GM12878 (cell line): ENCODE measurements at regions not wholly inside any gene's neighbourhood (a gene's known extent, or its start where the extent isn't known, plus 50 kb on each side); places are given as distances from the start of the nearest gene placed in this dataset.

Source experiments
- ATAC-seq: fragments of 200-7000 bp; cut with Tn5 transposase; 3 replicates; pipeline ENCODE4 v1.9.1; 2020; ENCODE audit warnings: mild to moderate bottlenecking, moderate library complexity
- BruUV-seq: library from RNA; stranded (reverse); fragments of 400-500 nt; replicated peaks from 2 replicates; lab custom pipeline; 2021; lab: Mats Ljungman, UMichigan
- CTCF ChIA-PET: fragments of 300-600 bp; sonication (Branson Sonifier 250); formaldehyde crosslinking; extraction: SDS; loops from one replicate; lab custom pipeline; 2021; ENCODE audit warnings: inconsistent platforms; lab: Yijun Ruan, JAX
- POLR2A ChIA-PET: fragments of 350-600 bp; formaldehyde crosslinking; extraction: SDS; loops from one replicate; lab custom pipeline; 2021; ENCODE audit warnings: inconsistent platforms; lab: Charles Lee
- RAD21 ChIA-PET: fragments of 300-600 bp; sonication (Branson Sonifier 250); formaldehyde crosslinking; loops from one replicate; lab custom pipeline; 2023; ENCODE audit warnings: antibody characterized with exemption; ENCODE audit not compliant: unreplicated experiment; lab: Charles Lee
- SMC1A ChIA-PET: fragments of 300-600 bp; sonication (Branson Sonifier 250); formaldehyde crosslinking; loops from one replicate; lab custom pipeline; 2023; ENCODE audit not compliant: unreplicated experiment, uncharacterized antibody; lab: Charles Lee
- DNase-seq: peaks from one replicate; pipeline ENCODE4 v3.0.0-alpha.2; 2011; ENCODE audit warnings: low read depth, low spot score
- FAIRE-seq: peaks from 3 replicates; lab custom pipeline; 2011; peaks lifted over from hg19 to GRCh38; lab: Jason Lieb, UNC
- H2AFZ ChIP-seq: 2 replicates; pipeline ENCODE4 v1.6.0; 2011; ENCODE audit warnings: low read depth, low read length, control low read depth; ENCODE audit not compliant: control insufficient read depth
- H3K27ac ChIP-seq: 2 replicates; pipeline ENCODE4 v1.5.1; 2011; ENCODE audit warnings: control low read depth; ENCODE audit not compliant: control insufficient read depth, insufficient read depth
- H3K27me3 ChIP-seq, 2 experiments: replicated peaks in 1 of 2; 2 replicates each; pipeline versions ENCODE4 v1.6.0 to v1.6.1; 2011; ENCODE audit warnings: low read length in 1 of 2; ENCODE audit not compliant: control insufficient read depth in 2 of 2, insufficient read depth in 2 of 2
- H3K36me3 ChIP-seq, 2 experiments: 2 replicates each; pipeline ENCODE4 v1.5.1; 2011; ENCODE audit warnings: low read length in 1 of 2; ENCODE audit not compliant: control insufficient read depth in 2 of 2, insufficient read depth in 2 of 2
- H3K4me1 ChIP-seq: 2 replicates; pipeline ENCODE4 v1.6.1; 2011; ENCODE audit warnings: mild to moderate bottlenecking, low read length, moderate library complexity, mixed read lengths; ENCODE audit not compliant: control insufficient read depth, insufficient read depth
- H3K4me2 ChIP-seq: 2 replicates; pipeline ENCODE4 v1.6.0; 2011; ENCODE audit warnings: control low read depth; ENCODE audit not compliant: control insufficient read depth, insufficient read depth
- H3K4me3 ChIP-seq: fragments of 200-600 bp; sonication (generic); 2 replicates; pipeline ENCODE4 v1.5.1; 2016
- H3K79me2 ChIP-seq: 2 replicates; pipeline ENCODE4 v1.6.0; 2011; ENCODE audit warnings: low read length; ENCODE audit not compliant: control insufficient read depth, insufficient read depth
- H3K9ac ChIP-seq: 2 replicates; pipeline ENCODE4 v1.8.0; 2011; ENCODE audit warnings: low read length, control low read depth, mixed read lengths; ENCODE audit not compliant: control insufficient read depth, insufficient read depth
- H3K9me3 ChIP-seq: replicated peaks from 3 replicates; pipeline ENCODE4 v1.5.1; 2011; ENCODE audit warnings: mild to moderate bottlenecking, low read length; ENCODE audit not compliant: control insufficient read depth, insufficient read depth
- H4K20me1 ChIP-seq: 2 replicates; pipeline ENCODE4 v1.6.0; 2011; ENCODE audit not compliant: control insufficient read depth, insufficient read depth
- ATF7 ChIP-seq: fragments of 450-650 bp; IDR thresholded peaks from 2 replicates; pipeline ENCODE4 v1.6.1; 2016; ENCODE audit warnings: low read depth, mild to moderate bottlenecking
- BHLHE40 ChIP-seq, 2 experiments: fragments of 450-650 bp in 1 of 2; IDR thresholded peaks; 2 replicates each; pipeline ENCODE4 v1.6.1; 2011 to 2017; ENCODE audit warnings: low read depth in 2 of 2, borderline replicate concordance in 1 of 2, improper control_type of control experiment in 1 of 2, low read length in 1 of 2, mild to moderate bottlenecking in 1 of 2
- CBFB ChIP-seq: IDR thresholded peaks from 2 replicates; pipeline ENCODE4 v1.6.1; 2016; ENCODE audit warnings: antibody characterized with exemption, low read depth
- CEBPB ChIP-seq, 2 experiments: fragments of 150-350 bp in 1 of 2; IDR thresholded peaks; 2 replicates each; pipeline ENCODE4 v1.6.1; 2012 to 2014; ENCODE audit warnings: low read depth in 2 of 2, low read length in 2 of 2, borderline replicate concordance in 1 of 2, inconsistent platforms in 1 of 2
- EED ChIP-seq: sonication (generic); IDR thresholded peaks from 2 replicates; pipeline ENCODE4 v1.6.1; 2016; ENCODE audit warnings: antibody characterized with exemption, low read depth
- HCFC1 ChIP-seq: fragments of 150-350 bp; IDR thresholded peaks from 2 replicates; pipeline ENCODE4 v1.6.1; 2014; ENCODE audit warnings: low read length
- JUNB ChIP-seq: IDR thresholded peaks from 2 replicates; pipeline ENCODE4 v1.6.1; 2016; ENCODE audit warnings: antibody characterized with exemption, mild to moderate bottlenecking
- NFIC ChIP-seq: IDR thresholded peaks from 2 replicates; pipeline ENCODE4 v1.6.1; 2012; ENCODE audit warnings: low read depth, mild to moderate bottlenecking, inconsistent platforms, low read length, moderate library complexity
- RUNX3 ChIP-seq: IDR thresholded peaks from 2 replicates; pipeline ENCODE4 v1.6.1; 2012; ENCODE audit warnings: low read length, inconsistent platforms
- ZNF217 ChIP-seq: fragments of 450-650 bp; IDR thresholded peaks from 2 replicates; pipeline ENCODE4 v1.6.1; 2017; ENCODE audit warnings: antibody characterized with exemption, mild to moderate bottlenecking
- WGBS: methylation state at CpG from one replicate; pipeline ENCODE4 v1.1.6; 2016; ENCODE audit warnings: low lambda C conversion rate; ENCODE audit not compliant: insufficient replicate concordance, insufficient coverage; ENCODE audit errors: missing lambda C conversion rate; 5-methylcytosine and 5-hydroxymethylcytosine counted together
- in situ Hi-C: fragments of 300-500 bp; cut with MboI; formaldehyde crosslinking; loops from 9 replicates; pipeline ENCODE4 v1.14.3; 2018; ENCODE audit warnings: mixed read lengths
- intact Hi-C: fragments of 100-400 bp; cut with micrococcal nuclease; formaldehyde crosslinking; loops from one replicate; pipeline ENCODE4 v1.14.2; 2022; ENCODE audit not compliant: unreplicated experiment

DNA sequence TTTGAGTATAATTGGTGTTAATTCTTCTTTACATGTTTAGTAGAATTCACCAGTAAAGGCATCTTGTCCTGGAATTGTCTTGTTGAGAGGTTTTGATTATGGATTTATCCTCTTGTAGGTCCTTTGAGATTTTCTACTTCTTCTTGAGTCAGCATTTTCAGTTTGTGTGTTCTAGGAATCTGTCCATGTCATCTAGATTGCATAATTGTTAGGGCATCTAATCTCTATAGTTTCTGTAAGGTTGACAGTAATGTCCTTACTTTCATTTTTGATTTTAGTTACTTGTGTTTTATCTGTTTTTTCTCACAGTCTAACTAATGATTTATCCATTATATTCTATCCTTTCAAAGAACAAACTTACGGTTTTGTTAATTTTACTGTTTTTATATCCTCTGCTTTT lies 492.0 kb downstream of the FGF9 start:
- ChIA-PET POLR2A (no interaction called here), RAD21 (interaction anchor here (1.1 kb wide), 1 partner anchor 25 kb away, joined by 3 read pairs; no protein-coding TSS in a partner anchor), SMC1A (interaction anchor here (0.6 to 1.2 kb wide), 7 partner anchors 38 to 148 kb away, joined by 3 to 6 read pairs (median 4); no protein-coding TSS in a partner anchor), CTCF (no interaction called here)
- ATAC-seq (peak; percentile 82), DNase-seq (no peak)
- WGBS: 0% methylated on average over 1 of the region's 1 CpG
- no TSS peak for BruUV-seq
- H3K4me1 ChIP-seq: peaks cover 16% of the 10 kb centered on the region
- H3K9me3 ChIP-seq: no peaks in the 10 kb centered on the region; the same call in 1 of the 3 replicates
- peak overlapping the region; percentile 82 for H3K4me2 ChIP-seq
- in situ Hi-C loops: no loop called here
- peak overlapping the region; percentile 41 for H3K4me3 ChIP-seq
- peak overlapping the region; percentile 64 for H3K27ac ChIP-seq
- no peaks in the 10 kb centered on the region for H3K27me3 ChIP-seq
- H3K79me2 ChIP-seq: no peaks in the 10 kb centered on the region
- H2AFZ ChIP-seq: peak overlapping the region; percentile 24; the same call in 1 of the 2 replicates
- no peak for TF ChIP-seq BHLHE40 (IDR thresholded peaks at IDR 0.05; ENCODE audit: borderline replicate concordance in 1 of 2, low read depth in 2 of 2, low read length in 1 of 2)
- no peak for TF ChIP-seq ZNF217
- TF ChIP-seq CBFB: 0 out of 2 replicates have a peak, but pooled peaks have one; percentile 7
- TF ChIP-seq NFIC: peak; percentile 18; the same call in 1 of the 2 replicates
- TF ChIP-seq EED: no peak
- TF ChIP-seq CEBPB (IDR thresholded peaks at IDR 0.05; ENCODE audit: borderline replicate concordance in 1 of 2, low read depth in 2 of 2, low read length in 2 of 2): peak in 1 of 2 experiments; percentile 48; a peak in 1 of 4 replicates
- TF ChIP-seq HCFC1: no peak
- TF ChIP-seq JUNB: peak; percentile 56
- TF ChIP-seq ATF7: peak; percentile 62; the same call in 1 of the 2 replicates
- TF ChIP-seq RUNX3: peak; percentile 16; the same call in 1 of the 2 replicates
- TF ChIP-seq, all 136 proteins: peak for 6
- intact Hi-C loops: loop anchor here (1.0 to 10.0 kb wide), 4 partner anchors 36 to 112 kb away; no protein-coding TSS in a partner anchor
- Histone ChIP-seq H3K9ac (no peak overlapping the region), H3K36me3 (no peaks in the 10 kb centered on the region), H4K20me1 (no peaks in the 10 kb centered on the region)
- FAIRE-seq: no peak
